AG04450 (cell line): ENCODE measurements at regions not wholly inside any gene's neighbourhood (a gene's known extent, or its start where the extent isn't known, plus 50 kb on each side); places are given as distances from the start of the nearest gene placed in this dataset.
"Not testable (repeated sequence)": the region's sequence is repeated elsewhere in the genome, so short reads cannot be mapped to it uniquely, and the experiment has no call there.

ENCODE experiments used
- CTCF ChIA-PET: fragments of 300-600, 350-600 bp; formaldehyde crosslinking; extraction: SDS; loops from one replicate; lab custom pipeline; 2022; ENCODE audit warnings: antibody characterized with exemption, inconsistent platforms; lab: Charles Lee
- POLR2A ChIA-PET: fragments of 350-600 bp; formaldehyde crosslinking; extraction: SDS; loops from one replicate; lab custom pipeline; 2021; ENCODE audit warnings: antibody characterized with exemption, inconsistent platforms; lab: Yijun Ruan, JAX
- DNase-seq: peaks from one replicate; pipeline ENCODE4 v3.0.0-alpha.2; 2011; ENCODE audit warnings: low read depth, low spot score
- H3K27ac ChIP-seq: one replicate; pipeline ENCODE4 v1.5.1; 2012; ENCODE audit warnings: low read depth, low read length, control low read depth
- H3K27me3 ChIP-seq: one replicate; pipeline ENCODE4 v1.6.0; 2012; ENCODE audit warnings: low read length; ENCODE audit not compliant: control insufficient read depth, insufficient read depth
- H3K4me3 ChIP-seq: 2 replicates; pipeline ENCODE4 v1.5.1; 2011; ENCODE audit warnings: mild to moderate bottlenecking, low read depth, low read length, control low read depth
- H3K9me3 ChIP-seq: 2 replicates; pipeline ENCODE4 v1.5.1; 2012; ENCODE audit warnings: low read length; ENCODE audit not compliant: control insufficient read depth, insufficient read depth
- CTCF ChIP-seq: IDR thresholded peaks from 2 replicates; pipeline ENCODE4 v1.5.1; 2011; ENCODE audit warnings: low read depth, low read length, control low read depth, inconsistent platforms

- no peak for DNase-seq
- H3K27me3 ChIP-seq, result no peaks in the 10 kb centered on the region
- no peaks in the 10 kb centered on the region for H3K9me3 ChIP-seq
- H3K27ac ChIP-seq, result no peak overlapping the region
- no peak overlapping the region for H3K4me3 ChIP-seq
- TF ChIP-seq CTCF, result no peak
- CTCF ChIA-PET, result interaction anchor here (1.1 to 3.1 kb wide), 5 partner anchors 8 to 889 kb away, joined by 3 to 21 read pairs (median 5); no protein-coding TSS in a partner anchor
- POLR2A ChIA-PET, result no interaction called here
These were observed 818.0 kb upstream of the SLC10A2 start for GRCh38 chr13:103884101-103884723.

GRCh38 chr13:103883698-103884097 lies 817.5 kb upstream of the SLC10A2 start:
- ChIA-PET POLR2A (no interaction called here), CTCF (interaction anchor here (1.1 to 3.1 kb wide), 5 partner anchors 8 to 890 kb away, joined by 3 to 21 read pairs (median 5); no protein-coding TSS in a partner anchor)
- Histone ChIP-seq H3K9me3 (no peaks in the 10 kb centered on the region), H3K4me3 (no peak overlapping the region), H3K27me3 (no peaks in the 10 kb centered on the region), H3K27ac (no peak overlapping the region)
- DNase-seq, result no peak
- no peak for TF ChIP-seq CTCF

GRCh38 chr13:103883164-103883563 lies 816.9 kb upstream of the SLC10A2 start:
- TF ChIP-seq CTCF, result peak; percentile 75
- POLR2A ChIA-PET, result no interaction called here
- Histone ChIP-seq H3K9me3 (no peaks in the 10 kb centered on the region), H3K27me3 (no peaks in the 10 kb centered on the region), H3K4me3 (peak overlapping the region; percentile 23), H3K27ac (no peak overlapping the region)
- peak; percentile 89 for DNase-seq
- CTCF ChIA-PET, result interaction anchor here (0.6 to 3.1 kb wide), 6 partner anchors 9 to 1735 kb away, joined by 3 to 21 read pairs (median 4); no protein-coding TSS in a partner anchor

- H3K9me3 ChIP-seq, H3K27me3 ChIP-seq, H3K27ac ChIP-seq, H3K4me3 ChIP-seq, POLR2A ChIA-PET, DNase-seq: not testable (repeated sequence)
- CTCF ChIA-PET, result interaction anchor here (2.6 kb wide), 1 partner anchor 691 kb away, joined by 9 read pairs; no protein-coding TSS in a partner anchor
These were observed 813.9 kb upstream of the SLC10A2 start for GRCh38 chr13:103880146-103880545.

GRCh38 chr13:103878891-103879605 lies 812.8 kb upstream of the SLC10A2 start:
- ChIA-PET POLR2A (no interaction called here), CTCF (interaction anchor here (2.6 kb wide), 1 partner anchor 692 kb away, joined by 9 read pairs; no protein-coding TSS in a partner anchor)
- Histone ChIP-seq H3K27me3 (no peaks in the 10 kb centered on the region), H3K4me3 (no peak overlapping the region), H3K9me3 (no peaks in the 10 kb centered on the region), H3K27ac (no peak overlapping the region)
- no peak for DNase-seq
- no peak for TF ChIP-seq CTCF
